H1 (cell line): ENCODE measurements at regions not wholly inside any gene's neighbourhood (a gene's known extent, or its start where the extent isn't known, plus 50 kb on each side); places are given as distances from the start of the nearest gene placed in this dataset.
A peak's percentile ranks its signal among the peaks of the same experiment; 100 is the strongest.

Experiments used
- CTCF ChIA-PET: fragments of 300-600 bp; sonication (Branson Sonifier 250); formaldehyde crosslinking; loops from one replicate; lab custom pipeline; 2021; ENCODE audit not compliant: partially characterized antibody; lab: Charles Lee
- POLR2A ChIA-PET: fragments of 300-600 bp; sonication (Branson Sonifier 250); formaldehyde crosslinking; loops from one replicate; lab custom pipeline; 2021; ENCODE audit warnings: inconsistent platforms; ENCODE audit not compliant: partially characterized antibody; lab: Charles Lee
- DNase-seq, 2 experiments: peaks; one replicate each; pipeline versions ENCODE4 v3.0.0 to v3.0.0-alpha.2; 2010 to 2022; ENCODE audit warnings: low spot score in 2 of 2, low read depth in 1 of 2, mixed read lengths in 1 of 2
- FAIRE-seq: peaks from 2 replicates; lab custom pipeline; 2011; peaks lifted over from hg19 to GRCh38; lab: Jason Lieb, UNC
- H2AFZ ChIP-seq: 2 replicates; pipeline ENCODE4 v1.8.1; 2012; ENCODE audit warnings: low read length, inconsistent platforms
- H2AK5ac ChIP-seq: 2 replicates; pipeline ENCODE4 v1.6.1; 2013; ENCODE audit warnings: low read depth, low read length
- H2BK120ac ChIP-seq: replicated peaks from 2 replicates; pipeline ENCODE3; 2013; ENCODE audit warnings: low read depth, low read length, inconsistent platforms
- H2BK12ac ChIP-seq: 2 replicates; pipeline ENCODE4 v1.6.1; 2013; ENCODE audit warnings: low read depth, low read length
- H2BK15ac ChIP-seq: 2 replicates; pipeline ENCODE4 v1.6.1; 2013; ENCODE audit warnings: low read length
- H2BK20ac ChIP-seq: 2 replicates; pipeline ENCODE4 v1.6.1; 2013; ENCODE audit warnings: low read length
- H2BK5ac ChIP-seq: 2 replicates; pipeline ENCODE4 v1.6.1; 2013; ENCODE audit warnings: low read depth, low read length
- H3K14ac ChIP-seq: 2 replicates; pipeline ENCODE4 v1.6.1; 2013; ENCODE audit warnings: inconsistent platforms; ENCODE audit not compliant: insufficient read length
- H3K18ac ChIP-seq: 2 replicates; pipeline ENCODE4 v1.6.1; 2013; ENCODE audit warnings: low read length; ENCODE audit errors: extremely low read depth
- H3K23ac ChIP-seq: 2 replicates; pipeline ENCODE4 v1.6.1; 2013; ENCODE audit warnings: inconsistent platforms; ENCODE audit not compliant: insufficient read length
- H3K23me2 ChIP-seq: 2 replicates; pipeline ENCODE4 v1.6.1; 2013; ENCODE audit warnings: low read depth, low read length
- H3K27ac ChIP-seq: 2 replicates; pipeline ENCODE4 v1.6.1; 2011; ENCODE audit warnings: low read depth, low read length, inconsistent platforms
- H3K27me3 ChIP-seq, 4 experiments: replicated peaks in 1 of 4; 1 replicate in 1 of 4; 2 replicates in 3 of 4; pipeline versions ENCODE4 v1.6.1 to v1.8.1; 2011 to 2013; ENCODE audit warnings: low read length in 3 of 4, mild to moderate bottlenecking in 3 of 4, inconsistent platforms in 2 of 4, mixed read lengths in 2 of 4, moderate library complexity in 1 of 4; ENCODE audit not compliant: control insufficient read depth in 3 of 4, insufficient read depth in 3 of 4; ENCODE audit errors: extremely low read depth in 1 of 4
- H3K36me3 ChIP-seq, 4 experiments: 2 replicates each; pipeline versions ENCODE4 v1.6.1 to v1.8.1; 2011 to 2013; ENCODE audit warnings: mild to moderate bottlenecking in 4 of 4, low read length in 3 of 4, moderate library complexity in 2 of 4, control low read depth in 1 of 4, inconsistent platforms in 1 of 4; ENCODE audit not compliant: insufficient read depth in 4 of 4, control insufficient read depth in 2 of 4
- H3K4ac ChIP-seq: replicated peaks from 2 replicates; pipeline ENCODE3; 2013; ENCODE audit warnings: low read length, low read depth, mixed read lengths, inconsistent platforms; ENCODE audit not compliant: insufficient read length
- H3K4me1 ChIP-seq, 4 experiments: replicated peaks in 1 of 4; 1 replicate in 1 of 4; 2 replicates in 3 of 4; pipeline versions ENCODE4 v1.6.1 to v1.8.1; 2011 to 2013; ENCODE audit warnings: low read length in 3 of 4, inconsistent platforms in 2 of 4, mixed read lengths in 1 of 4; ENCODE audit not compliant: insufficient read depth in 4 of 4, control insufficient read depth in 3 of 4
- H3K4me2 ChIP-seq, 2 experiments: 2 replicates each; pipeline versions ENCODE4 v1.6.1 to v1.8.1; 2011 to 2013; ENCODE audit warnings: low read depth in 2 of 2, low read length in 2 of 2, control low read depth in 1 of 2, inconsistent platforms in 1 of 2, mild to moderate bottlenecking in 1 of 2; ENCODE audit not compliant: insufficient read depth in 1 of 2
- H3K4me3 ChIP-seq, 4 experiments: fragments of 200-600, 300-600 bp in 1 of 4; sonication (generic), shearing (Covaris generic), sonication (Bioruptor Twin) in 1 of 4; 2 replicates each; pipeline versions ENCODE4 v1.5.1 to v1.8.1; 2011 to 2016; ENCODE audit warnings: low read length in 4 of 4, low read depth in 3 of 4, control low read depth in 2 of 4, inconsistent platforms in 2 of 4, mild to moderate bottlenecking in 2 of 4, mixed read lengths in 1 of 4, moderate library complexity in 1 of 4; ENCODE audit not compliant: insufficient read depth in 2 of 4; ENCODE audit errors: extremely low read depth in 1 of 4
- H3K56ac ChIP-seq: replicated peaks from 2 replicates; pipeline ENCODE3; 2013; ENCODE audit warnings: low read depth, mild to moderate bottlenecking, mixed read lengths, low read length, inconsistent platforms; ENCODE audit not compliant: insufficient read length
- H3K79me1 ChIP-seq: 2 replicates; pipeline ENCODE4 v1.6.1; 2013; ENCODE audit warnings: low read depth, low read length, control low read depth
- H3K79me2 ChIP-seq, 2 experiments: 2 replicates each; pipeline versions ENCODE4 v1.6.1 to v1.8.1; 2012 to 2013; ENCODE audit warnings: low read length in 2 of 2, mild to moderate bottlenecking in 2 of 2, inconsistent platforms in 1 of 2; ENCODE audit not compliant: insufficient read depth in 2 of 2, control insufficient read depth in 1 of 2
- H3K9ac ChIP-seq, 4 experiments: replicated peaks in 1 of 4; 1 replicate in 1 of 4; 2 replicates in 3 of 4; pipeline versions ENCODE4 v1.6.1 to v1.8.1; 2011 to 2013; ENCODE audit warnings: low read depth in 3 of 4, low read length in 3 of 4, control low read depth in 2 of 4, mild to moderate bottlenecking in 2 of 4, moderate library complexity in 2 of 4, inconsistent platforms in 1 of 4; ENCODE audit errors: extremely low read depth in 1 of 4
- H3K9me3 ChIP-seq, 2 experiments: 2 replicates each; pipeline versions ENCODE4 v1.6.1 to v1.8.1; 2012 to 2013; ENCODE audit warnings: mild to moderate bottlenecking in 2 of 2, moderate library complexity in 2 of 2, control low read depth in 1 of 2, inconsistent platforms in 1 of 2, low read depth in 1 of 2, low read length in 1 of 2, mixed read lengths in 1 of 2; ENCODE audit not compliant: insufficient read depth in 2 of 2
- H4K20me1 ChIP-seq, 2 experiments: replicated peaks in 1 of 2; 2 replicates each; pipeline versions ENCODE3 to v1.8.1; 2011 to 2013; ENCODE audit warnings: inconsistent platforms in 2 of 2, low read length in 2 of 2, mild to moderate bottlenecking in 1 of 2; ENCODE audit not compliant: insufficient read depth in 2 of 2, control insufficient read depth in 1 of 2
- H4K5ac ChIP-seq: 2 replicates; pipeline ENCODE4 v1.6.1; 2013; ENCODE audit warnings: low read length, low read depth, mixed read lengths, inconsistent platforms; ENCODE audit not compliant: insufficient read length
- H4K8ac ChIP-seq: 2 replicates; pipeline ENCODE4 v1.8.0; 2013; ENCODE audit warnings: mild to moderate bottlenecking, moderate library complexity, low read length, inconsistent platforms; ENCODE audit not compliant: insufficient read depth; ENCODE audit errors: extremely low read depth
- H4K91ac ChIP-seq: replicated peaks from 2 replicates; pipeline ENCODE3; 2013; ENCODE audit warnings: low read length, mixed read lengths, inconsistent platforms; ENCODE audit not compliant: insufficient read length
- CHD2 ChIP-seq: IDR thresholded peaks from 2 replicates; pipeline ENCODE4 v1.6.1; 2012; ENCODE audit warnings: low read length, improper control_type of control experiment
- EP300 ChIP-seq, 2 experiments: IDR thresholded peaks; 1 replicate in 1 of 2; 2 replicates in 1 of 2; pipeline ENCODE4 v1.6.1; 2011 to 2012; ENCODE audit warnings: low read depth in 2 of 2, low read length in 2 of 2, mild to moderate bottlenecking in 2 of 2, borderline replicate concordance in 1 of 2, inconsistent platforms in 1 of 2, moderate library complexity in 1 of 2
- GABPA ChIP-seq: IDR thresholded peaks from 2 replicates; pipeline ENCODE4 v1.6.1; 2011; ENCODE audit warnings: mild to moderate bottlenecking, low read length, moderate library complexity, borderline replicate concordance; ENCODE audit not compliant: insufficient read depth
- KDM5A ChIP-seq: fragments of 200-600 bp; IDR thresholded peaks from 2 replicates; pipeline ENCODE4 v1.7.1; 2012; ENCODE audit warnings: mild to moderate bottlenecking, low read length, inconsistent platforms, mixed read lengths
- SP2 ChIP-seq: IDR thresholded peaks from 2 replicates; pipeline ENCODE4 v1.6.1; 2012; ENCODE audit warnings: mild to moderate bottlenecking, low read length, inconsistent platforms
- WGBS, 2 experiments: shearing (Covaris generic) in 1 of 2; methylation state at CpG; one replicate each; pipeline versions ENCODE4 v1.1.6 to v1.1.7; 2013 to 2015; ENCODE audit warnings: low lambda C conversion rate in 2 of 2, mixed read lengths in 2 of 2, inconsistent platforms in 1 of 2, low coverage in 1 of 2, missing lambda C conversion rate in 1 of 2; ENCODE audit not compliant: insufficient replicate concordance in 2 of 2, insufficient coverage in 1 of 2, insufficient read length in 1 of 2; ENCODE audit errors: extremely low coverage in 1 of 2, missing lambda C conversion rate in 1 of 2; 5-methylcytosine and 5-hydroxymethylcytosine counted together

GRCh38 chr2:21633015-21633414 is 509.2 kb downstream of the TDRD15 start:
- H3K56ac ChIP-seq = no peak overlapping the region
- H3K14ac ChIP-seq = no peak overlapping the region
- H2BK5ac ChIP-seq = no peak overlapping the region
- no peak overlapping the region for H3K27ac ChIP-seq
- H3K23me2 ChIP-seq = no peaks in the 10 kb centered on the region
- peak overlapping the region; percentile 39; the same call in 1 of the 2 replicates for H2AFZ ChIP-seq
- H3K79me2 ChIP-seq = no peaks in the 10 kb centered on the region
- H3K9me3 ChIP-seq = no peaks in the 10 kb centered on the region
- H4K91ac ChIP-seq = no peak overlapping the region
- H3K4me1 ChIP-seq = peaks cover 0 to 2% (median 0%) of the 10 kb centered on the region in 4 experiments; a peak in 1 of 7 replicates
- H3K4ac ChIP-seq = no peak overlapping the region
- H2AK5ac ChIP-seq = no peak overlapping the region
- 91% methylated on average over 5 of the region's 5 CpGs; no CpG with 5 or more reads in 1 of the 2 experiments for WGBS, 2 experiments
- H2BK15ac ChIP-seq = no peak overlapping the region
- ChIA-PET POLR2A (no interaction called here), CTCF (no interaction called here)
- H3K4me3 ChIP-seq = no peak overlapping the region
- no peak overlapping the region for H3K18ac ChIP-seq
- no peak overlapping the region for H2BK120ac ChIP-seq
- H3K27me3 ChIP-seq = no peaks in the 10 kb centered on the region
- no peak overlapping the region for H2BK12ac ChIP-seq
- no peak overlapping the region for H4K8ac ChIP-seq
- no peak overlapping the region for H3K4me2 ChIP-seq
- no peak for TF ChIP-seq SP2
- TF ChIP-seq GABPA = no peak
- no peak for TF ChIP-seq EP300 (IDR thresholded peaks at IDR 0.05; ENCODE audit: borderline replicate concordance in 1 of 2, low read depth in 2 of 2, low read length in 2 of 2)
- no peak for TF ChIP-seq KDM5A
- no peak for TF ChIP-seq CHD2
- no peak overlapping the region for H2BK20ac ChIP-seq
- DNase-seq (no peak), FAIRE-seq (no peak)
- H4K20me1 ChIP-seq = no peaks in the 10 kb centered on the region
- no peaks in the 10 kb centered on the region for H3K79me1 ChIP-seq
- H3K36me3 ChIP-seq = no peaks in the 10 kb centered on the region
- no peak overlapping the region for H4K5ac ChIP-seq
- H3K23ac ChIP-seq = no peak overlapping the region
- H3K9ac ChIP-seq = no peak overlapping the region
